Kidney (tissue), 13 donors: ENCODE measurements at regions not wholly inside any gene's neighbourhood (a gene's known extent, or its start where the extent isn't known, plus 50 kb on each side); places are given as distances from the start of the nearest gene placed in this dataset.
A peak's percentile ranks its signal among the peaks of the same experiment; 100 is the strongest.
"Not testable (repeated sequence)": the region's sequence is repeated elsewhere in the genome, so short reads cannot be mapped to it uniquely, and the experiment has no call there.

Experiments
- DNase-seq, 5 donors: peaks; one replicate each; pipeline ENCODE4 v3.0.0-alpha.2; 2013 to 2020
- FAIRE-seq: peaks from 2 replicates; lab custom pipeline; 2012; peaks lifted over from hg19 to GRCh38; lab: Jason Lieb, UNC
- H3K27ac ChIP-seq, 2 donors: one replicate each; pipeline ENCODE4 v1.7.0; 2013; ENCODE audit warnings: low read depth in 2 of 2, low read length in 2 of 2, inconsistent platforms in 1 of 2
- H3K27me3 ChIP-seq: one replicate; pipeline ENCODE4 v1.7.1; 2013; ENCODE audit warnings: low read length, inconsistent platforms; ENCODE audit not compliant: control insufficient read depth, insufficient read depth
- H3K36me3 ChIP-seq, 3 donors: one replicate each; pipeline versions ENCODE4 v1.7.0 to v1.7.1; 2013; ENCODE audit warnings: low read length in 3 of 3, control low read depth in 1 of 3, inconsistent platforms in 1 of 3; ENCODE audit not compliant: insufficient read depth in 3 of 3, control insufficient read depth in 2 of 3
- H3K4me1 ChIP-seq, 3 donors: one replicate each; pipeline versions ENCODE4 v1.7.0 to v1.7.1; 2013; ENCODE audit warnings: low read length in 3 of 3, inconsistent platforms in 1 of 3, low read depth in 1 of 3; ENCODE audit not compliant: control insufficient read depth in 2 of 3, insufficient read depth in 2 of 3
- H3K4me3 ChIP-seq, 3 donors: one replicate each; pipeline versions ENCODE4 v1.7.0 to v1.8.1; 2013; ENCODE audit warnings: low read length in 3 of 3, control low read depth in 1 of 3, inconsistent platforms in 1 of 3
- H3K9ac ChIP-seq, 3 donors: one replicate each; pipeline versions ENCODE4 v1.7.0 to v1.7.1; 2013; ENCODE audit warnings: low read length in 3 of 3, control low read depth in 1 of 3, inconsistent platforms in 1 of 3
- H3K9me3 ChIP-seq, 3 donors: one replicate each; pipeline versions ENCODE4 v1.7.0 to v1.7.1; 2013; ENCODE audit warnings: low read length in 3 of 3, control low read depth in 1 of 3, inconsistent platforms in 1 of 3; ENCODE audit not compliant: control insufficient read depth in 2 of 3, insufficient read depth in 1 of 3
- intact Hi-C: fragments of 100-400 bp; cut with DNase I; formaldehyde crosslinking; loops from one replicate; pipeline ENCODE4 v1.11.1; 2022
- TF ChIP-seq, protein P1 (sequence below): IDR thresholded peaks from 3 replicates; pipeline ENCODE4 v1.5.1; 2012; ENCODE audit warnings: mild to moderate bottlenecking, moderate library complexity, borderline replicate concordance; ENCODE audit not compliant: insufficient read depth; ENCODE audit errors: extremely low read depth
- donor health status: control.
- donor health status: control.
- donor health status: control.
- donor health status: control.
- donor health status: control.
- donor health status: DM: yes; HTN: yes; CAD: no.
- donor health status: Normal renal cell carcinoma (clear cell type).

DNA sequence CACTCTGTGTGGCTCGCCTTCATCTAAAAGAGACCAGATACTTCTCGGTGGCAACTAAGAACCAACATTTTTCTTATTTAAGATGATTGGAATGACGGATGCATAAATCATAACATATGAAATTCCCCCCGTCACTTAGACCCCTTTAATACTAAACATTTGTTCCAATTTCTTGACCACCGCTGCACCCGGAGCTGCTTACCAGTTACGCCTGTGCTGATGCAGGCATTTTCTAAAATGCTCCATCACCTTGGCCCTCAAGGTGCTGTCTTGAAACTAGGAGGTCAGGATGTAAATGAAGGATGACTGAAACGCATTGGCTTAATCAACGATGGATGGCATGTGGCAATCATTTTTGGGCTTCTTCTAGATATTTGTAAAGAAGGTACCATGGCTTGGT is 130.0 kb downstream of the CPZ start:
- Histone ChIP-seq H3K4me3 (no peak overlapping the region), H3K36me3 (no peaks in the 10 kb centered on the region), H3K27me3 (no peaks in the 10 kb centered on the region), H3K27ac (no peak overlapping the region), H3K9me3 (no peaks in the 10 kb centered on the region), H3K4me1 (no peaks in the 10 kb centered on the region), H3K9ac (no peak overlapping the region)
- DNase-seq (peak in 1 of 5 donors; percentile 11), FAIRE-seq (no peak)
- intact Hi-C loops = no loop called here
- TF ChIP-seq, protein P1, sequence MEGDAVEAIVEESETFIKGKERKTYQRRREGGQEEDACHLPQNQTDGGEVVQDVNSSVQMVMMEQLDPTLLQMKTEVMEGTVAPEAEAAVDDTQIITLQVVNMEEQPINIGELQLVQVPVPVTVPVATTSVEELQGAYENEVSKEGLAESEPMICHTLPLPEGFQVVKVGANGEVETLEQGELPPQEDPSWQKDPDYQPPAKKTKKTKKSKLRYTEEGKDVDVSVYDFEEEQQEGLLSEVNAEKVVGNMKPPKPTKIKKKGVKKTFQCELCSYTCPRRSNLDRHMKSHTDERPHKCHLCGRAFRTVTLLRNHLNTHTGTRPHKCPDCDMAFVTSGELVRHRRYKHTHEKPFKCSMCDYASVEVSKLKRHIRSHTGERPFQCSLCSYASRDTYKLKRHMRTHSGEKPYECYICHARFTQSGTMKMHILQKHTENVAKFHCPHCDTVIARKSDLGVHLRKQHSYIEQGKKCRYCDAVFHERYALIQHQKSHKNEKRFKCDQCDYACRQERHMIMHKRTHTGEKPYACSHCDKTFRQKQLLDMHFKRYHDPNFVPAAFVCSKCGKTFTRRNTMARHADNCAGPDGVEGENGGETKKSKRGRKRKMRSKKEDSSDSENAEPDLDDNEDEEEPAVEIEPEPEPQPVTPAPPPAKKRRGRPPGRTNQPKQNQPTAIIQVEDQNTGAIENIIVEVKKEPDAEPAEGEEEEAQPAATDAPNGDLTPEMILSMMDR = no peak

DNA sequence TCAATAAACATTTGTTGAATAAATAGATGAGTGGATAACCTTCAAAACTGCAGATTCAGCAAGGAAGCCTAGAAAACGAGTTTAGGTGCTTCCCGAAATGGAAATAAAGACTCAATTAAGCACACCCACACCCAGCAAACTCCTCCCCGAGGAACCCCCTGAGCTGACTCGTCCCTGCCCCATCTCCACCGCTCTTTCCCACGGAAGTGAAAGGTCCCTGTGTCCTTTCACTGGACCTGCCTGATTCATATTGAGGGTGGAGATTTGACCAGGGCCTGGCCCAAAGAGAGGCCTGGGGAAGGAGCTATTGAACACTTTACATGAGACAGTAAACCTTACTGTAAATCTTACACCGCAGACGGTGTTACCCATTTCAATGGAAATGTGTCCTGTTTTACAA is 129.1 kb downstream of the CPZ start:
- no peak overlapping the region for H3K9ac ChIP-seq
- TF ChIP-seq, protein P1 = no peak
- DNase-seq = peak in 1 of 5 donors; percentile 15
- H3K9me3 ChIP-seq = no peaks in the 10 kb centered on the region
- H3K4me3 ChIP-seq = no peak overlapping the region
- H3K27ac ChIP-seq = no peak overlapping the region
- no peak for FAIRE-seq
- no peaks in the 10 kb centered on the region for H3K4me1 ChIP-seq
- no peaks in the 10 kb centered on the region for H3K36me3 ChIP-seq
- intact Hi-C loops = no loop called here
- no peaks in the 10 kb centered on the region for H3K27me3 ChIP-seq

DNA sequence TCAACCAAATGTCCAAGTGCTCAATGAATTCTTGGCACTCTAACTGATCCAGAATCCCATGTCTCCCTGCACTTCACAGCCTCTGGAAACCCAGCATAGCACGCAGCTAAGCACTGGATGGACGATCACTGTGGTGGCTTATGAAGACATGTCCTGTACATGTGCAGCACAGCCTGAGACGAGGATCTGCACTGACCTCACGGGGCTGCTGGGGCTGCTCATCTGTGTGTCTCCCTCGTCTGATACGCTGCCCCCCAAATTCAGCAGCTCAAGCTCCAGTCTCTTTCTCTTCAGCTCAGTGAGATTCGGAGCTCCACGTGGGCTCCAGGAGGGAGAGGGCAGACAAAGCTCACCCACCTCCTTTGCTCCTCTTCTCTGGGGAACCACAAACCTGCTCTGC is 126.9 kb downstream of the CPZ start:
- intact Hi-C loops = no loop called here
- Histone ChIP-seq H3K9ac (no peak overlapping the region), H3K36me3 (no peaks in the 10 kb centered on the region), H3K9me3 (peaks cover 0 to 5% (median 0%) of the 10 kb centered on the region in 3 donors), H3K4me3 (no peak overlapping the region), H3K4me1 (no peaks in the 10 kb centered on the region), H3K27me3 (no peaks in the 10 kb centered on the region), H3K27ac (no peak overlapping the region)
- DNase-seq (peak in 1 of 5 donors; percentile 16), FAIRE-seq (no peak)
- TF ChIP-seq, protein P1 = no peak

DNA sequence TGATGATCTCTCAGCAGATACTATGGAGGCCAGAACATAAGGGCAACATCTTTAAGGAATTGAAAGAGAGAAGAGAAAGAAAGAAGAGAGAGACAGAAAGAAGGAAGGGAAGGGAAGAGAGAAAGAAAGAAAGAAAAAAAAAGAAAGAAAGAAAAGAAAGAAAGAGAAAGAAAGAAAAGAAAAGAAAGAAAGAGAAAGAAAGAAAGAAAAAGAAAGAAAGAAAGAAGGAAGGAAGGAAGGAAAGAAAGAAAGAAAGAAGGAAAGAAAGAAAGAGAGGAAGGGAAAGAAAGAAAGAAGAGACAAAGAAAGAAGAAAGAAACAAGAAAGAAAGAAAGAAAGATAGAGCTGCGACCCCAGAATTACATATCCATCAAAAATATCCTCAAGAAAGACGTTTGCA is 124.9 kb downstream of the CPZ start:
- H3K4me3 ChIP-seq, H3K36me3 ChIP-seq, H3K9ac ChIP-seq, intact Hi-C loops, FAIRE-seq, H3K9me3 ChIP-seq, H3K27me3 ChIP-seq, H3K4me1 ChIP-seq, H3K27ac ChIP-seq, DNase-seq: not testable (repeated sequence)
